Tibial nerve (tissue), 4 donors: ENCODE measurements at regions not wholly inside any gene's neighbourhood (a gene's known extent, or its start where the extent isn't known, plus 50 kb on each side); places are given as distances from the start of the nearest gene placed in this dataset.
A peak's percentile ranks its signal among the peaks of the same experiment; 100 is the strongest.

Experiments used
- DNase-seq, 2 donors: peaks; one replicate each; pipeline ENCODE4 v3.0.0-alpha.2; 2019; ENCODE audit warnings: low spot score in 2 of 2
- H3K27ac ChIP-seq, 4 donors: fragments of 200-600 bp; sonication (generic) in 3 of 4; one replicate each; pipeline ENCODE4 v1.5.1; 2017 to 2019; ENCODE audit warnings: mild to moderate bottlenecking in 1 of 4
- H3K27me3 ChIP-seq, 2 donors: fragments of 200-600 bp; sonication (generic) in 1 of 2; one replicate each; pipeline versions ENCODE4 v1.5.1 to v1.6.0; 2017 to 2019
- H3K36me3 ChIP-seq, 3 donors: fragments of 200-600 bp; sonication (generic); one replicate each; pipeline ENCODE4 v1.5.1; 2018 to 2019
- H3K4me1 ChIP-seq, 4 donors: fragments of 200-600 bp; sonication (generic) in 3 of 4; one replicate each; pipeline ENCODE4 v1.5.1; 2017 to 2019
- H3K4me3 ChIP-seq, 4 donors: fragments of 200-600 bp; sonication (generic) in 3 of 4; one replicate each; pipeline ENCODE4 v1.5.1; 2017 to 2019; ENCODE audit warnings: mild to moderate bottlenecking in 1 of 4, moderate library complexity in 1 of 4
- H3K9me3 ChIP-seq, 4 donors: fragments of 200-600 bp; sonication (generic) in 3 of 4; one replicate each; pipeline ENCODE4 v1.5.1; 2017 to 2019
- CTCF ChIP-seq, 5 experiments: fragments of 200-600 bp in 3 of 5; fragments of 450-650 bp in 2 of 5; sonication (generic) in 3 of 5; IDR thresholded peaks; one replicate each; pipeline ENCODE4 v1.5.1; 2016 to 2019; ENCODE audit warnings: antibody characterized with exemption in 5 of 5, mild to moderate bottlenecking in 3 of 5, moderate library complexity in 2 of 5
- EP300 ChIP-seq, 2 donors: sonication (generic); formaldehyde crosslinking; IDR thresholded peaks; one replicate each; pipeline ENCODE4 v1.6.1; 2017; ENCODE audit warnings: antibody characterized with exemption in 2 of 2, mild to moderate bottlenecking in 1 of 2
- POLR2A ChIP-seq, 2 donors: fragments of 450-650 bp; IDR thresholded peaks; one replicate each; pipeline ENCODE4 v1.6.1; 2017; ENCODE audit warnings: antibody characterized with exemption in 2 of 2, mild to moderate bottlenecking in 2 of 2, moderate library complexity in 2 of 2
- WGBS, 2 donors: methylation state at CpG; one replicate each; pipeline ENCODE4 v1.1.5; 2018; 5-methylcytosine and 5-hydroxymethylcytosine counted together

- no peak for DNase-seq
- Histone ChIP-seq H3K27me3 (no peaks in the 10 kb centered on the region), H3K36me3 (no peaks in the 10 kb centered on the region), H3K4me3 (no peak overlapping the region), H3K27ac (peak overlapping the region in 1 of 4 donors; percentile 47), H3K9me3 (no peaks in the 10 kb centered on the region), H3K4me1 (peaks cover 0 to 18% (median 0%) of the 10 kb centered on the region in 4 donors)
- TF ChIP-seq POLR2A (IDR thresholded peaks at IDR 0.05) (no peak), EP300 (IDR thresholded peaks at IDR 0.05) (no peak)
- WGBS, 2 donors = 82 to 84% methylated on average over 2 of the region's 2 CpGs
These were observed 317.9 kb downstream of the LTN1 start for GRCh38 chr21:28674763-28675162.

GRCh38 chr21:28671549-28672195, 321.0 kb downstream of the LTN1 start:
- TF ChIP-seq CTCF (IDR thresholded peaks at IDR 0.05) (no peak), POLR2A (IDR thresholded peaks at IDR 0.05) (no peak), EP300 (IDR thresholded peaks at IDR 0.05) (no peak)
- WGBS, 2 donors = 77 to 81% methylated on average over 7 of the region's 7 CpGs

GRCh38 chr21:28669971-28670653, 322.6 kb downstream of the LTN1 start:
- Histone ChIP-seq H3K4me1 (peaks cover 0 to 3% (median 0%) of the 10 kb centered on the region in 4 donors), H3K9me3 (no peaks in the 10 kb centered on the region), H3K36me3 (no peaks in the 10 kb centered on the region), H3K27ac (no peak overlapping the region), H3K4me3 (no peak overlapping the region), H3K27me3 (no peaks in the 10 kb centered on the region)
- 74 to 78% methylated on average over 3 of the region's 3 CpGs for WGBS, 2 donors
- TF ChIP-seq POLR2A (IDR thresholded peaks at IDR 0.05) (no peak), EP300 (IDR thresholded peaks at IDR 0.05) (no peak), CTCF (IDR thresholded peaks at IDR 0.05) (no peak)
- DNase-seq = no peak

More at GRCh38 chr21:28671549-28672195, 321.0 kb downstream of the LTN1 start:
- no peak for DNase-seq
- H3K9me3 ChIP-seq = no peaks in the 10 kb centered on the region
- H3K27ac ChIP-seq = no peak overlapping the region
- peaks cover 0 to 18% (median 0%) of the 10 kb centered on the region in 4 donors for H3K4me1 ChIP-seq
- H3K4me3 ChIP-seq = no peak overlapping the region
- no peaks in the 10 kb centered on the region for H3K27me3 ChIP-seq
- H3K36me3 ChIP-seq = no peaks in the 10 kb centered on the region

- Histone ChIP-seq H3K27me3 (no peaks in the 10 kb centered on the region), H3K4me1 (no peaks in the 10 kb centered on the region), H3K9me3 (no peaks in the 10 kb centered on the region), H3K27ac (no peak overlapping the region), H3K36me3 (no peaks in the 10 kb centered on the region), H3K4me3 (no peak overlapping the region)
- 76 to 82% methylated on average over 2 of the region's 2 CpGs for WGBS, 2 donors
- TF ChIP-seq CTCF (IDR thresholded peaks at IDR 0.05) = no peak
- TF ChIP-seq POLR2A (IDR thresholded peaks at IDR 0.05) = no peak
- TF ChIP-seq EP300 (IDR thresholded peaks at IDR 0.05) = no peak
- no peak for DNase-seq
These were observed 323.4 kb downstream of the LTN1 start for GRCh38 chr21:28669321-28669720.

GRCh38 chr21:28663754-28664153, 328.9 kb downstream of the LTN1 start:
- Histone ChIP-seq H3K4me1 (no peaks in the 10 kb centered on the region), H3K27me3 (no peaks in the 10 kb centered on the region), H3K36me3 (no peaks in the 10 kb centered on the region), H3K27ac (no peak overlapping the region), H3K4me3 (no peak overlapping the region), H3K9me3 (no peaks in the 10 kb centered on the region)
- WGBS, 2 donors = 88 to 90% methylated on average over 5 of the region's 5 CpGs
- no peak for DNase-seq
- no peak for TF ChIP-seq POLR2A (IDR thresholded peaks at IDR 0.05)
- no peak for TF ChIP-seq EP300 (IDR thresholded peaks at IDR 0.05)
- TF ChIP-seq CTCF (IDR thresholded peaks at IDR 0.05) = no peak
